ENCODE measurements at regions not wholly inside any gene's neighbourhood (a gene's known extent, or its start where the extent isn't known, plus 50 kb on each side); places are given as distances from the start of the nearest gene placed in this dataset.

- no peak for TF ChIP-seq CTCF (IDR thresholded peaks at IDR 0.05; ENCODE audit: low read depth, low read length, missing control alignments)
- Histone ChIP-seq H3K36me3 (replicated peaks) (no peaks in the 10 kb centered on the region), H3K4me3 (ENCODE audit: low read depth, low read length) (no peak overlapping the region), H3K27ac (no peak overlapping the region), H3K27me3 (replicated peaks) (no peaks in the 10 kb centered on the region)
- no peak for DNase-seq
- in situ Hi-C loops (cut with HindIII; ENCODE audit: low pct_ligation_motif_present, low sequenced_read_pairs), result no loop called here
Observed at GRCh38 chr14:101181446-101182313, 278.2 kb upstream of the RTL1 start.

- TF ChIP-seq CTCF (IDR thresholded peaks at IDR 0.05; ENCODE audit: low read depth, low read length, missing control alignments), result no peak
- no peak for DNase-seq
- in situ Hi-C loops (cut with HindIII; ENCODE audit: low pct_ligation_motif_present, low sequenced_read_pairs), result no loop called here
Observed at GRCh38 chr14:101182476-101182875, 279.0 kb upstream of the RTL1 start.

GRCh38 chr14:101183376-101184103 lies 280.0 kb upstream of the RTL1 start:
- in situ Hi-C loops (cut with HindIII; ENCODE audit: low pct_ligation_motif_present, low sequenced_read_pairs), result no loop called here
- DNase-seq, result no peak
- Histone ChIP-seq H3K4me3 (ENCODE audit: low read depth, low read length) (no peak overlapping the region), H3K36me3 (replicated peaks) (no peaks in the 10 kb centered on the region), H3K27ac (no peak overlapping the region), H3K27me3 (replicated peaks) (no peaks in the 10 kb centered on the region)
- peak; percentile 73 for TF ChIP-seq CTCF (IDR thresholded peaks at IDR 0.05; ENCODE audit: low read depth, low read length, missing control alignments)

More at GRCh38 chr14:101182476-101182875, 279.0 kb upstream of the RTL1 start:
- H3K36me3 ChIP-seq (replicated peaks), result no peaks in the 10 kb centered on the region
- no peaks in the 10 kb centered on the region for H3K27me3 ChIP-seq (replicated peaks)
- no peak overlapping the region for H3K27ac ChIP-seq
- H3K4me3 ChIP-seq (ENCODE audit: low read depth, low read length), result no peak overlapping the region

- in situ Hi-C loops (cut with HindIII; ENCODE audit: low pct_ligation_motif_present, low sequenced_read_pairs), result no loop called here
- H3K27ac ChIP-seq, result no peak overlapping the region
- no peaks in the 10 kb centered on the region for H3K36me3 ChIP-seq (replicated peaks)
- TF ChIP-seq CTCF (IDR thresholded peaks at IDR 0.05; ENCODE audit: low read depth, low read length, missing control alignments), result no peak
- H3K4me3 ChIP-seq (ENCODE audit: low read depth, low read length), result no peak overlapping the region
- DNase-seq, result no peak
- H3K27me3 ChIP-seq (replicated peaks), result no peaks in the 10 kb centered on the region
Observed at GRCh38 chr14:101184104-101184455, 280.6 kb upstream of the RTL1 start.

GRCh38 chr14:101184572-101184971 lies 281.1 kb upstream of the RTL1 start:
- in situ Hi-C loops (cut with HindIII; ENCODE audit: low pct_ligation_motif_present, low sequenced_read_pairs), result no loop called here
- no peak for TF ChIP-seq CTCF (IDR thresholded peaks at IDR 0.05; ENCODE audit: low read depth, low read length, missing control alignments)
- no peaks in the 10 kb centered on the region for H3K27me3 ChIP-seq (replicated peaks)

More at GRCh38 chr14:101184572-101184971, 281.1 kb upstream of the RTL1 start:
- Histone ChIP-seq H3K36me3 (replicated peaks) (no peaks in the 10 kb centered on the region), H3K4me3 (ENCODE audit: low read depth, low read length) (no peak overlapping the region), H3K27ac (no peak overlapping the region)
- no peak for DNase-seq

Measured in brain microvascular endothelial cell (primary cell).